ENCODE measurements at regions not wholly inside any gene's neighbourhood (a gene's known extent, or its start where the extent isn't known, plus 50 kb on each side); places are given as distances from the start of the nearest gene placed in this dataset.
"Not testable (repeated sequence)": the region's sequence is repeated elsewhere in the genome, so short reads cannot be mapped to it uniquely, and the experiment has no call there.

- ATAC-seq (ENCODE audit: insufficient number of reproducible peaks, low FRiP score, low read depth) (no peak), DNase-seq (ENCODE audit: low spot score) (no peak)
- H3K4me3 ChIP-seq: no peak overlapping the region
- no peaks in the 10 kb centered on the region for H3K27me3 ChIP-seq (replicated peaks; ENCODE audit: insufficient read depth)
- no peaks in the 10 kb centered on the region for H3K9me3 ChIP-seq
- no peak for TF ChIP-seq CTCF (IDR thresholded peaks at IDR 0.05)
- no peaks in the 10 kb centered on the region for H3K4me1 ChIP-seq (ENCODE audit: control insufficient read depth in 1 of 2, low read depth in 2 of 2)
- H3K36me3 ChIP-seq: no peaks in the 10 kb centered on the region
- no peak overlapping the region for H3K27ac ChIP-seq
Measured at GRCh38 chr6:43884652-43885022, 114.6 kb downstream of the VEGFA start.

- Histone ChIP-seq H3K9me3 (no peaks in the 10 kb centered on the region), H3K4me3 (no peak overlapping the region), H3K27me3 (replicated peaks; ENCODE audit: insufficient read depth) (no peaks in the 10 kb centered on the region), H3K4me1 (ENCODE audit: control insufficient read depth in 1 of 2, low read depth in 2 of 2) (no peaks in the 10 kb centered on the region), H3K27ac (no peak overlapping the region), H3K36me3 (no peaks in the 10 kb centered on the region)
- ATAC-seq (ENCODE audit: insufficient number of reproducible peaks, low FRiP score, low read depth) (no peak), DNase-seq (ENCODE audit: low spot score) (no peak)
- TF ChIP-seq CTCF (IDR thresholded peaks at IDR 0.05): no peak
Measured at GRCh38 chr6:43883847-43884651, 114.0 kb downstream of the VEGFA start.

GRCh38 chr6:43882690-43883448 is 112.9 kb downstream of the VEGFA start:
- not testable (repeated sequence) for H3K27ac ChIP-seq; ATAC-seq (ENCODE audit: insufficient number of reproducible peaks, low FRiP score, low read depth); H3K9me3 ChIP-seq; H3K36me3 ChIP-seq; H3K4me3 ChIP-seq; DNase-seq (ENCODE audit: low spot score); H3K4me1 ChIP-seq (ENCODE audit: control insufficient read depth in 1 of 2, low read depth in 2 of 2); H3K27me3 ChIP-seq (replicated peaks; ENCODE audit: insufficient read depth)

GRCh38 chr6:43880236-43881137 is 110.5 kb downstream of the VEGFA start:
- no peaks in the 10 kb centered on the region for H3K27me3 ChIP-seq (replicated peaks; ENCODE audit: insufficient read depth)
- no peaks in the 10 kb centered on the region for H3K9me3 ChIP-seq
- H3K27ac ChIP-seq: no peak overlapping the region
- no peak for DNase-seq (ENCODE audit: low spot score)
- no peaks in the 10 kb centered on the region for H3K36me3 ChIP-seq
- no peak for ATAC-seq (ENCODE audit: insufficient number of reproducible peaks, low FRiP score, low read depth)
- no peak for TF ChIP-seq CTCF (IDR thresholded peaks at IDR 0.05)
- no peak overlapping the region for H3K4me3 ChIP-seq
- peaks cover 0 to 14% of the 10 kb centered on the region in 2 donors for H3K4me1 ChIP-seq (ENCODE audit: control insufficient read depth in 1 of 2, low read depth in 2 of 2)

- no peaks in the 10 kb centered on the region for H3K27me3 ChIP-seq (replicated peaks; ENCODE audit: insufficient read depth)
- H3K27ac ChIP-seq: no peak overlapping the region
- no peaks in the 10 kb centered on the region for H3K36me3 ChIP-seq
- TF ChIP-seq CTCF (IDR thresholded peaks at IDR 0.05): no peak
- DNase-seq (ENCODE audit: low spot score) (no peak), ATAC-seq (ENCODE audit: insufficient number of reproducible peaks, low FRiP score, low read depth) (no peak)
- H3K4me3 ChIP-seq: no peak overlapping the region
- no peaks in the 10 kb centered on the region for H3K9me3 ChIP-seq
- H3K4me1 ChIP-seq (ENCODE audit: control insufficient read depth in 1 of 2, low read depth in 2 of 2): peaks cover 0 to 14% of the 10 kb centered on the region in 2 donors
Measured at GRCh38 chr6:43879722-43880121, 109.7 kb downstream of the VEGFA start.
